ENCODE measurements at regions not wholly inside any gene's neighbourhood (a gene's known extent, or its start where the extent isn't known, plus 50 kb on each side); places are given as distances from the start of the nearest gene placed in this dataset.

GRCh38 chrX:102067966-102068723, 57.3 kb upstream of the TCEAL2 start:
- in situ Hi-C loops (cut with MboI; ENCODE audit: low pct_ligation_motif_present in 1 of 4, low pct_unique_long_range_greater_than_20kb in 1 of 4, low sequenced_read_pairs in 3 of 4) (no loop called here), intact Hi-C loops (cut with DNase I; ENCODE audit: low total_unique reads) (no loop called here)
- H3K4me1 ChIP-seq: no peaks in the 10 kb centered on the region
- no peaks in the 10 kb centered on the region for H3K36me3 ChIP-seq
- no peak for DNase-seq
- no peaks in the 10 kb centered on the region for H3K27me3 ChIP-seq
- H3K9me3 ChIP-seq: no peaks in the 10 kb centered on the region
- no peak overlapping the region for H3K4me3 ChIP-seq
- H3K27ac ChIP-seq: no peak overlapping the region
- 50% methylated on average over 8 of the region's 8 CpGs; no CpG with 5 or more reads in 1 of the 2 donors for WGBS, 2 donors (ENCODE audit: low coverage in 1 of 2)
- TF ChIP-seq, protein P1, sequence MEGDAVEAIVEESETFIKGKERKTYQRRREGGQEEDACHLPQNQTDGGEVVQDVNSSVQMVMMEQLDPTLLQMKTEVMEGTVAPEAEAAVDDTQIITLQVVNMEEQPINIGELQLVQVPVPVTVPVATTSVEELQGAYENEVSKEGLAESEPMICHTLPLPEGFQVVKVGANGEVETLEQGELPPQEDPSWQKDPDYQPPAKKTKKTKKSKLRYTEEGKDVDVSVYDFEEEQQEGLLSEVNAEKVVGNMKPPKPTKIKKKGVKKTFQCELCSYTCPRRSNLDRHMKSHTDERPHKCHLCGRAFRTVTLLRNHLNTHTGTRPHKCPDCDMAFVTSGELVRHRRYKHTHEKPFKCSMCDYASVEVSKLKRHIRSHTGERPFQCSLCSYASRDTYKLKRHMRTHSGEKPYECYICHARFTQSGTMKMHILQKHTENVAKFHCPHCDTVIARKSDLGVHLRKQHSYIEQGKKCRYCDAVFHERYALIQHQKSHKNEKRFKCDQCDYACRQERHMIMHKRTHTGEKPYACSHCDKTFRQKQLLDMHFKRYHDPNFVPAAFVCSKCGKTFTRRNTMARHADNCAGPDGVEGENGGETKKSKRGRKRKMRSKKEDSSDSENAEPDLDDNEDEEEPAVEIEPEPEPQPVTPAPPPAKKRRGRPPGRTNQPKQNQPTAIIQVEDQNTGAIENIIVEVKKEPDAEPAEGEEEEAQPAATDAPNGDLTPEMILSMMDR (IDR thresholded peaks at IDR 0.05): peak in 3 of 5 experiments; percentile 24 to 37 (median 26)
- TF ChIP-seq POLR2AphosphoS5 (IDR thresholded peaks at IDR 0.05): no peak
- TF ChIP-seq EP300 (IDR thresholded peaks at IDR 0.05; ENCODE audit: low read depth): no peak
- no peak for TF ChIP-seq POLR2A (IDR thresholded peaks at IDR 0.05)

GRCh38 chrX:102063445-102064074, 61.9 kb upstream of the TCEAL2 start:
- no peak for DNase-seq
- Histone ChIP-seq H3K27ac (no peak overlapping the region), H3K4me3 (no peak overlapping the region), H3K36me3 (no peaks in the 10 kb centered on the region), H3K9me3 (no peaks in the 10 kb centered on the region), H3K27me3 (no peaks in the 10 kb centered on the region), H3K4me1 (no peaks in the 10 kb centered on the region)
- intact Hi-C loops (cut with DNase I; ENCODE audit: low total_unique reads) (no loop called here), in situ Hi-C loops (cut with MboI; ENCODE audit: low pct_ligation_motif_present in 1 of 4, low pct_unique_long_range_greater_than_20kb in 1 of 4, low sequenced_read_pairs in 3 of 4) (no loop called here)
- WGBS, 2 donors (ENCODE audit: low coverage in 1 of 2): 75 to 77% methylated on average over 2 of the region's 2 CpGs
- no peak for TF ChIP-seq EP300 (IDR thresholded peaks at IDR 0.05; ENCODE audit: low read depth)
- TF ChIP-seq POLR2AphosphoS5 (IDR thresholded peaks at IDR 0.05): no peak
- TF ChIP-seq, protein P1 (IDR thresholded peaks at IDR 0.05): no peak
- TF ChIP-seq POLR2A (IDR thresholded peaks at IDR 0.05): no peak

DNA sequence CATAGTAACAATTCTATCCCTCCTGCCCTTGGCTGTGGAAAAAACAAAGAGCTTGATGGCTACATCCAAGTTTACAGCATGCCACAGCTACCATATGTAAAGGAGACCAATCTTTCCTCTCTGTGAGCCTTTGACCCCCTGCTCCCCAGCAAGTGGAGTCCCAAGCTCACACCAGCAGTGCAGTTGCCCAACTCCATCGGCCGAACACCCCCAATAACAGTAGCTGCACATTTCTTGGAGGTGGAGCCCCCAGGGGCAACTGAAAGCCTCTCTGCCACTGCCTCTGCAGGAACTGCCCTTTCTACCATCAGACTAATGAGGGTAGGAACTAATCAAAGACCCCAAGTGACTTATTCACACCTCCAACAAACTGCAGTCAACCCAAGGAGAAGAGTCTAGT, 81.0 kb upstream of the TCEAL2 start:
- Histone ChIP-seq H3K4me3 (no peak overlapping the region), H3K27me3 (no peaks in the 10 kb centered on the region), H3K36me3 (no peaks in the 10 kb centered on the region), H3K27ac (no peak overlapping the region), H3K9me3 (no peaks in the 10 kb centered on the region), H3K4me1 (no peaks in the 10 kb centered on the region)
- in situ Hi-C loops (cut with MboI; ENCODE audit: low pct_ligation_motif_present in 1 of 4, low pct_unique_long_range_greater_than_20kb in 1 of 4, low sequenced_read_pairs in 3 of 4): no loop called here
- intact Hi-C loops (cut with DNase I; ENCODE audit: low total_unique reads): no loop called here
- 75% methylated on average over 2 of the region's 2 CpGs; no CpG with 5 or more reads in 1 of the 2 donors for WGBS, 2 donors (ENCODE audit: low coverage in 1 of 2)
- DNase-seq: no peak
- TF ChIP-seq POLR2AphosphoS5 (IDR thresholded peaks at IDR 0.05) (no peak), EP300 (IDR thresholded peaks at IDR 0.05; ENCODE audit: low read depth) (no peak), POLR2A (IDR thresholded peaks at IDR 0.05) (no peak)
- TF ChIP-seq, protein P1 (IDR thresholded peaks at IDR 0.05): no peak

DNA sequence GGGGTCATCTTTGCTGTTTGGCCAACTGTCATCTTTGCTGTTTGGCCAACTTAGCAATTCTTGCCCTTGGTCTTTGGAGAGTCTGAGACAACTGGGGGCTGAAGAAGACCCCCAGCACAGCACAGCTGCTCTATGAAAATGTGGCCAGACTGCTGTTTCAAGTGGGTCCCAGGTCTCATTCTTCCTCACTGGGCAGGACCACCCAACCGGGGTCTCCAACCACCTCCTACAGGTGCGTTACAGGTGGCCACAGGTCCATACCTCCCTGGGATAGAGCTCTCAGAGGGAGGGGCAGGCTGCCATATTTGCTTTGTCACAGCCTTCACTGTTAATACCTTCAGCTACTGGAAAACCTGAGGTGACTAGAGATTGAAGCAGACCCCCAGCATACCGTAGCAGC, 82.1 kb upstream of the TCEAL2 start:
- TF ChIP-seq POLR2AphosphoS5 (IDR thresholded peaks at IDR 0.05) (no peak), POLR2A (IDR thresholded peaks at IDR 0.05) (no peak), EP300 (IDR thresholded peaks at IDR 0.05; ENCODE audit: low read depth) (no peak)
- TF ChIP-seq, protein P1 (IDR thresholded peaks at IDR 0.05): no peak
- no peak overlapping the region for H3K4me3 ChIP-seq
- WGBS, 2 donors (ENCODE audit: low coverage in 1 of 2): 82% methylated on average over 3 of the region's 3 CpGs; no CpG with 5 or more reads in 1 of the 2 donors
- intact Hi-C loops (cut with DNase I; ENCODE audit: low total_unique reads): no loop called here
- in situ Hi-C loops (cut with MboI; ENCODE audit: low pct_ligation_motif_present in 1 of 4, low pct_unique_long_range_greater_than_20kb in 1 of 4, low sequenced_read_pairs in 3 of 4): no loop called here
- H3K27ac ChIP-seq: no peak overlapping the region
- H3K4me1 ChIP-seq: no peaks in the 10 kb centered on the region
- no peaks in the 10 kb centered on the region for H3K27me3 ChIP-seq
- H3K36me3 ChIP-seq: no peaks in the 10 kb centered on the region
- DNase-seq: no peak
- H3K9me3 ChIP-seq: no peaks in the 10 kb centered on the region
